ENCODE measurements at regions not wholly inside any gene's neighbourhood (a gene's known extent, or its start where the extent isn't known, plus 50 kb on each side); places are given as distances from the start of the nearest gene placed in this dataset.

- H3K4me3 Mint-ChIP-seq: no peak overlapping the region
- no peaks in the 10 kb centered on the region for H3K36me3 Mint-ChIP-seq
- no peaks in the 10 kb centered on the region for H3K9me3 Mint-ChIP-seq
- H3K4me1 Mint-ChIP-seq: no peaks in the 10 kb centered on the region
- no peaks in the 10 kb centered on the region for H3K27me3 Mint-ChIP-seq
- H3K27ac Mint-ChIP-seq: no peak overlapping the region
Measured at GRCh38 chr1:201709564-201710295, 119.2 kb upstream of the IPO9 start.

- H3K36me3 Mint-ChIP-seq: no peaks in the 10 kb centered on the region
- no peak overlapping the region for H3K27ac Mint-ChIP-seq
- H3K9me3 Mint-ChIP-seq: no peaks in the 10 kb centered on the region
- H3K4me1 Mint-ChIP-seq: no peaks in the 10 kb centered on the region
- H3K27me3 Mint-ChIP-seq: no peaks in the 10 kb centered on the region
- no peak overlapping the region for H3K4me3 Mint-ChIP-seq
Measured at GRCh38 chr1:201710632-201711597, 118.0 kb upstream of the IPO9 start.

GRCh38 chr1:201711811-201712210 is 117.1 kb upstream of the IPO9 start:
- H3K4me3 Mint-ChIP-seq: no peak overlapping the region
- no peaks in the 10 kb centered on the region for H3K9me3 Mint-ChIP-seq
- H3K27ac Mint-ChIP-seq: no peak overlapping the region
- no peaks in the 10 kb centered on the region for H3K36me3 Mint-ChIP-seq
- no peaks in the 10 kb centered on the region for H3K27me3 Mint-ChIP-seq
- H3K4me1 Mint-ChIP-seq: no peaks in the 10 kb centered on the region

GRCh38 chr1:201712387-201713085 is 116.4 kb upstream of the IPO9 start:
- no peak overlapping the region for H3K27ac Mint-ChIP-seq
- H3K9me3 Mint-ChIP-seq: no peaks in the 10 kb centered on the region
- H3K36me3 Mint-ChIP-seq: no peaks in the 10 kb centered on the region
- no peaks in the 10 kb centered on the region for H3K27me3 Mint-ChIP-seq
- H3K4me1 Mint-ChIP-seq: no peaks in the 10 kb centered on the region
- H3K4me3 Mint-ChIP-seq: no peak overlapping the region

GRCh38 chr1:201713086-201713810 is 115.7 kb upstream of the IPO9 start:
- H3K27ac Mint-ChIP-seq: no peak overlapping the region
- no peaks in the 10 kb centered on the region for H3K36me3 Mint-ChIP-seq
- no peaks in the 10 kb centered on the region for H3K4me1 Mint-ChIP-seq
- no peaks in the 10 kb centered on the region for H3K27me3 Mint-ChIP-seq
- H3K9me3 Mint-ChIP-seq: no peaks in the 10 kb centered on the region
- H3K4me3 Mint-ChIP-seq: no peak overlapping the region

- no peaks in the 10 kb centered on the region for H3K4me1 Mint-ChIP-seq
- no peaks in the 10 kb centered on the region for H3K36me3 Mint-ChIP-seq
- H3K27ac Mint-ChIP-seq: no peak overlapping the region
- no peaks in the 10 kb centered on the region for H3K9me3 Mint-ChIP-seq
- no peaks in the 10 kb centered on the region for H3K27me3 Mint-ChIP-seq
- no peak overlapping the region for H3K4me3 Mint-ChIP-seq
Measured at GRCh38 chr1:201714542-201715329, 114.2 kb upstream of the IPO9 start.

GRCh38 chr1:201715351-201715750 is 113.6 kb upstream of the IPO9 start:
- no peaks in the 10 kb centered on the region for H3K27me3 Mint-ChIP-seq
- H3K36me3 Mint-ChIP-seq: no peaks in the 10 kb centered on the region
- H3K27ac Mint-ChIP-seq: no peak overlapping the region
- H3K9me3 Mint-ChIP-seq: no peaks in the 10 kb centered on the region
- H3K4me3 Mint-ChIP-seq: no peak overlapping the region
- H3K4me1 Mint-ChIP-seq: no peaks in the 10 kb centered on the region

GRCh38 chr1:201715801-201716741 is 112.9 kb upstream of the IPO9 start:
- no peaks in the 10 kb centered on the region for H3K27me3 Mint-ChIP-seq
- H3K4me3 Mint-ChIP-seq: no peak overlapping the region
- no peaks in the 10 kb centered on the region for H3K36me3 Mint-ChIP-seq
- no peak overlapping the region for H3K27ac Mint-ChIP-seq
- H3K9me3 Mint-ChIP-seq: no peaks in the 10 kb centered on the region
- no peaks in the 10 kb centered on the region for H3K4me1 Mint-ChIP-seq

- no peaks in the 10 kb centered on the region for H3K36me3 Mint-ChIP-seq
- no peak overlapping the region for H3K4me3 Mint-ChIP-seq
- H3K27ac Mint-ChIP-seq: no peak overlapping the region
- no peaks in the 10 kb centered on the region for H3K4me1 Mint-ChIP-seq
- no peaks in the 10 kb centered on the region for H3K9me3 Mint-ChIP-seq
- H3K27me3 Mint-ChIP-seq: no peaks in the 10 kb centered on the region
Measured at GRCh38 chr1:201716742-201717135, 112.2 kb upstream of the IPO9 start.

- Mint-ChIP-seq H3K36me3 (no peaks in the 10 kb centered on the region), H3K9me3 (no peaks in the 10 kb centered on the region), H3K4me3 (no peak overlapping the region), H3K4me1 (no peaks in the 10 kb centered on the region), H3K27ac (no peak overlapping the region), H3K27me3 (no peaks in the 10 kb centered on the region)
Measured at GRCh38 chr1:201717286-201717685, 111.7 kb upstream of the IPO9 start.

GRCh38 chr1:201718346-201719202 is 110.4 kb upstream of the IPO9 start:
- Mint-ChIP-seq H3K9me3 (no peaks in the 10 kb centered on the region), H3K27ac (no peak overlapping the region), H3K27me3 (no peaks in the 10 kb centered on the region), H3K4me3 (no peak overlapping the region), H3K36me3 (no peaks in the 10 kb centered on the region), H3K4me1 (no peaks in the 10 kb centered on the region)

GRCh38 chr1:201719812-201720521 is 109.0 kb upstream of the IPO9 start:
- no peaks in the 10 kb centered on the region for H3K4me1 Mint-ChIP-seq
- no peak overlapping the region for H3K4me3 Mint-ChIP-seq
- H3K36me3 Mint-ChIP-seq: no peaks in the 10 kb centered on the region
- H3K27ac Mint-ChIP-seq: no peak overlapping the region
- no peaks in the 10 kb centered on the region for H3K9me3 Mint-ChIP-seq
- no peaks in the 10 kb centered on the region for H3K27me3 Mint-ChIP-seq

- no peak overlapping the region for H3K4me3 Mint-ChIP-seq
- H3K27ac Mint-ChIP-seq: no peak overlapping the region
- no peaks in the 10 kb centered on the region for H3K36me3 Mint-ChIP-seq
- no peaks in the 10 kb centered on the region for H3K27me3 Mint-ChIP-seq
- H3K4me1 Mint-ChIP-seq: no peaks in the 10 kb centered on the region
- no peaks in the 10 kb centered on the region for H3K9me3 Mint-ChIP-seq
Measured at GRCh38 chr1:201720522-201720844, 108.5 kb upstream of the IPO9 start.

Measured in activated naive CD4-positive, alpha-beta T cell treated with anti-CD3 and anti-CD28 coated beads, Interleukin-2, amount 50 U/mL, for 24 hours (primary cell).